ENCODE measurements at regions not wholly inside any gene's neighbourhood (a gene's known extent, or its start where the extent isn't known, plus 50 kb on each side); places are given as distances from the start of the nearest gene placed in this dataset.

- WGBS = 84% methylated on average over 17 of the region's 17 CpGs
- Histone ChIP-seq H3K4me1 (ENCODE audit: control insufficient read depth in 4 of 4, insufficient read depth in 4 of 4, low read length in 3 of 4) (no peaks in the 10 kb centered on the region), H3K36me3 (ENCODE audit: control insufficient read depth in 4 of 4, insufficient read depth in 3 of 4, low read depth in 1 of 4, low read length in 3 of 4) (no peaks in the 10 kb centered on the region), H3K9ac (ENCODE audit: low read depth in 1 of 2, low read length in 2 of 2) (no peak overlapping the region), H3K4me3 (ENCODE audit: low read depth in 1 of 3, low read length in 3 of 3) (no peak overlapping the region), H3K27ac (ENCODE audit: low read depth in 1 of 2, low read length in 2 of 2) (no peak overlapping the region), H3K27me3 (ENCODE audit: control insufficient read depth in 4 of 4, insufficient read depth in 4 of 4, low read length in 3 of 4) (no peaks in the 10 kb centered on the region), H3K9me3 (ENCODE audit: control insufficient read depth in 4 of 4, low read length in 3 of 4) (no peaks in the 10 kb centered on the region)
- DNase-seq (ENCODE audit: low spot score) = no peak
- no peak for TF ChIP-seq MAX (IDR thresholded peaks at IDR 0.05)
- TF ChIP-seq CTCF (IDR thresholded peaks at IDR 0.05; ENCODE audit: low read depth, low read length, missing input control) = no peak
- TF ChIP-seq SP1 (IDR thresholded peaks at IDR 0.05) = no peak
- no peak for TF ChIP-seq EGR1 (IDR thresholded peaks at IDR 0.05; ENCODE audit: low read depth in 2 of 2)
- TF ChIP-seq GABPA (IDR thresholded peaks at IDR 0.05 in 1 of 2, conservative IDR thresholded peaks at IDR 0.05 in 1 of 2) = no peak
- no peak for TF ChIP-seq NR2F2 (IDR thresholded peaks at IDR 0.05)
These were observed 90.1 kb upstream of the KLF7 start for GRCh38 chr2:207255565-207256470.

GRCh38 chr2:207256476-207257207 is 90.9 kb upstream of the KLF7 start:
- WGBS = 70% methylated on average over 10 of the region's 10 CpGs
- no peak overlapping the region for H3K9ac ChIP-seq (ENCODE audit: low read depth in 1 of 2, low read length in 2 of 2)
- H3K4me1 ChIP-seq (ENCODE audit: control insufficient read depth in 4 of 4, insufficient read depth in 4 of 4, low read length in 3 of 4) = no peaks in the 10 kb centered on the region

More at GRCh38 chr2:207256476-207257207, 90.9 kb upstream of the KLF7 start:
- no peaks in the 10 kb centered on the region for H3K36me3 ChIP-seq (ENCODE audit: control insufficient read depth in 4 of 4, insufficient read depth in 3 of 4, low read depth in 1 of 4, low read length in 3 of 4)
- TF ChIP-seq ATF3 (IDR thresholded peaks at IDR 0.05) = no peak
- no peak for TF ChIP-seq RXRA (IDR thresholded peaks at IDR 0.05)
- TF ChIP-seq TAF1 (conservative IDR thresholded peaks at IDR 0.05) = no peak
- no peak for TF ChIP-seq REST (IDR thresholded peaks at IDR 0.05)
- TF ChIP-seq NR2F2 (IDR thresholded peaks at IDR 0.05) = no peak
- TF ChIP-seq FOXA2 (IDR thresholded peaks at IDR 0.05) = no peak
- no peak for TF ChIP-seq RAD21 (IDR thresholded peaks at IDR 0.05)
- TF ChIP-seq EGR1 (IDR thresholded peaks at IDR 0.05; ENCODE audit: low read depth in 2 of 2) = no peak
- no peak for TF ChIP-seq ZBTB33 (IDR thresholded peaks at IDR 0.05)
- TF ChIP-seq CTCF (IDR thresholded peaks at IDR 0.05; ENCODE audit: low read depth, low read length, missing input control) = no peak
- TF ChIP-seq SP1 (IDR thresholded peaks at IDR 0.05) = no peak
- no peak for TF ChIP-seq YY1 (IDR thresholded peaks at IDR 0.05)
- no peak for TF ChIP-seq GABPA (IDR thresholded peaks at IDR 0.05 in 1 of 2, conservative IDR thresholded peaks at IDR 0.05 in 1 of 2)
- no peak for TF ChIP-seq HNF4G (IDR thresholded peaks at IDR 0.05)
- TF ChIP-seq FOXA1 (IDR thresholded peaks at IDR 0.05) = no peak
- no peak for TF ChIP-seq HNF4A (conservative IDR thresholded peaks at IDR 0.05)
- H3K9me3 ChIP-seq (ENCODE audit: control insufficient read depth in 4 of 4, low read length in 3 of 4) = no peaks in the 10 kb centered on the region
- no peak overlapping the region for H3K27ac ChIP-seq (ENCODE audit: low read depth in 1 of 2, low read length in 2 of 2)
- no peaks in the 10 kb centered on the region for H3K27me3 ChIP-seq (ENCODE audit: control insufficient read depth in 4 of 4, insufficient read depth in 4 of 4, low read length in 3 of 4)
- no peak overlapping the region for H3K4me3 ChIP-seq (ENCODE audit: low read depth in 1 of 3, low read length in 3 of 3)
- no peak for DNase-seq (ENCODE audit: low spot score)

Data from liver (tissue), 8 donors.